Hematopoietic multipotent progenitor cell treated with erythropoietin and hydrocortisone succinate and interleukin-3 and kit ligand, for 6 days (in vitro differentiated cells): ENCODE measurements at regions not wholly inside any gene's neighbourhood (a gene's known extent, or its start where the extent isn't known, plus 50 kb on each side); places are given as distances from the start of the nearest gene placed in this dataset.

Experiments used
- DNase-seq: peaks from one replicate; pipeline ENCODE4 v3.0.0-alpha.2; 2015

GRCh38 chr2:6554466-6554865, 311.2 kb downstream of the CMPK2 start:
- DNase-seq, result no peak

DNA sequence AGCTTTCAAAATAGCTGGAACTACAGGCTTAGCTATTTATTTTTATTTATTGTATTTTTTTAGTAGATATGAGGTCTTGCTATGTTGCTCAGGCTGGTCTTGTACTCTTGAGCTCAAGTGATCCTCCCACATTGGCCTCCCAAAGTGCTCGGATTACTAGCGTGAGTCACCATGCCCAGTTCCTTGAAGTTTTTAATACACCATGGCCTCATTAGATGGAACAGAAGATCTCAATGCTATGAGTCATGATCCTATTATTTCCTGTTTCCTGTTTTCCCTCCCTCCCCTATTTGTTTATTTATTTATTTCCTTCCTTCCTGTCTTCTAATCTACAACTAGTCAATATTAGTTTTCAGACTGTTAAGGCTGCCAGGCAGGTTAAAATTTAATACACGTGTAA, 309.0 kb downstream of the CMPK2 start:
- no peak for DNase-seq

DNA sequence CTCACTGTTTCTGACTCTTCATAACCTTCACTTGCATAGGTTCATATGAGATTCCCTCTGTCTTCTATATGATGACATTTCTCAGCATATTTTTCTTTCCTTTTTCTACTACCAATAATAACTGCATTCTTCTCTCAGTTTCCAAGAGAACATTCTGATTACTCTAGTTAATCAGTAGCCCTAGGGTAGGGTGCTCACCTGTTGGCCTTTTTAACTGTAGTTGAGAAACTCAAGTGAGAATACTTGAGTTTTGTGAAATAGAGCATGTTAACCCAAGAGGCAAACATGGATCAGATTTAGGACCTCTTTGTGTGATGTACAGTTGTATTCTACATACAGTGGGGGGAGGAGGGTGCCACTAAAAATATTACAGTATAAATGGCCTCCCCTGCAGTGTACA, 308.0 kb downstream of the CMPK2 start:
- no peak for DNase-seq

GRCh38 chr2:6562771-6563170, 302.9 kb downstream of the CMPK2 start:
- DNase-seq, result no peak

- no peak for DNase-seq
These were observed 301.4 kb downstream of the CMPK2 start for GRCh38 chr2:6564326-6564725.

DNA sequence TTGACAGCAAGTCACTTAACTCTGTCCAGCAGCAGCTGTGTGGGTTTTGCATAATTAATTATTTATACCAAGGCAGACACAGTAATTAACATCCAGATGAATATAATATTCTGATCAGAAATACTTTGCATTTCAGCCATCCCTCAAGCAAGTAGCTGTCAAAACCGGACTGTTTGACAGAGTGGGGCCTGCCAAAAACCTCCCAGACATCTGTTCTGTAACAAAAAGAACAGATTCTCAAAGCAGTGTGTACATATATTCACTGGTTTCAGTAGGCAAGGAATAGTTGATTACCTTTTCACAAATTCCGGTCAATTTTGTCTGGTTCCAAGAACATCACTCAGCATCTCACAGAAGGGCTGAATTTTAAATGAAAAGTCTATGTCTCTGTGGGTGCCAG, 291.6 kb downstream of the CMPK2 start:
- DNase-seq, result no peak

- no peak for DNase-seq
These were observed 289.4 kb downstream of the CMPK2 start for GRCh38 chr2:6576302-6576701.

- no peak for DNase-seq
These were observed 287.7 kb downstream of the CMPK2 start for GRCh38 chr2:6577960-6578359.

- no peak for DNase-seq
These were observed 287.3 kb downstream of the CMPK2 start for GRCh38 chr2:6578416-6578815.

DNA sequence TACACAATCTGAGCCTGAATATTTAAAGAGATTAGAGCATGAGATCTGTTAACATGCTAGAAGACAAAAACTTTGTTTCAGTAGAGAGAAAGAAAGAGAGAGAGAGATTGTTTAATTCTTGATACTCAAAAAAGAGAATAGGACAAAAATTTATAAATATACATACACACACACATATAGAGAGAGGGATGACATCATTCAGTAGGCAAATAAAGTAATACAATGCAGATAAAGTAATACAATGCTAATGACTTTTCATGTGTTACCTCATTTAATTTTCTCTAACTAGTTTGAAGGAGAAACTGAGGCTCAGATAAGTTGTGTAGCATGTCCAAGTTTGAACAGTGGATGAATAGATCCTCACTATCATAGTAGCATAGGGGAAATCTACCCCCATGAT, 286.4 kb downstream of the CMPK2 start:
- no peak for DNase-seq

GRCh38 chr2:6580982-6581381, 284.7 kb downstream of the CMPK2 start:
- no peak for DNase-seq

DNA sequence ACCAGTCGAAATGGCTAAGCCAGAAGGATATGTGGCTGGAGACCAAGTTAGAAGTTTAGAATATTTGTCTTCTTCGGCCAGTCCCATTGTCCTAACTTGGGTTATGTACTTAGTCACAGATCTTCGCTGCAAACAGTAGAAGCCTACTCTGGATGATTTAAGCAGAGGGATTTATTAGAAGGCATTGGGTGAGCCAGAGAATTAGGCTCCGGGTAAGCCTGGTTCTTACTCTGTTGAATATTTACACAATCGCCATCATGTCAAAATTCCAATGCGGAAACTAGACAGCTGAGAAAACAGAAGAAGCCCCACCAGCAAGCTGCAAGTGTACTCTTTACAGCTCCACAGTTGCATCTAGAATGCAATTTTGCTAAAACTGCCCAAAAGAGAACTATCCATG, 276.6 kb downstream of the CMPK2 start:
- DNase-seq, result no peak

- DNase-seq, result no peak
These were observed 275.3 kb downstream of the CMPK2 start for GRCh38 chr2:6590442-6590841.

DNA sequence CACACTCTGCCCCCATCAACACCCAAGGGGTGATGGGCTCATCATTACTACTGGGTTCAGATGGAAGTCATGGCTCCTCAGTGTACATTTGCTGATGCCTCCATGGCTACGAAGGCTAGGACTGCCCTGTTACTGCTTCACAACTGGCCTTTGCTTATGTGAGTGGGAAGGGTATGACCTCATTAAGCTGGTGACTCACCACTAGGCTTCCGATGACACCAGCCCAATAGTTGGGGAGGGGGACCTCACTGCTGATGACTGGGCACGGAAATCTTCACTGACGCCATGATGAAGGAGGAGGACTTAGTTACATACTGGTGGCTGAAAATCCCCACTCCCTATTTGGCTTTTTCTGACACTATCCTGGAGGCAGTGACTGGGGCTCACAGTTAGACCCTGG, 263.2 kb downstream of the CMPK2 start:
- DNase-seq, result no peak

DNA sequence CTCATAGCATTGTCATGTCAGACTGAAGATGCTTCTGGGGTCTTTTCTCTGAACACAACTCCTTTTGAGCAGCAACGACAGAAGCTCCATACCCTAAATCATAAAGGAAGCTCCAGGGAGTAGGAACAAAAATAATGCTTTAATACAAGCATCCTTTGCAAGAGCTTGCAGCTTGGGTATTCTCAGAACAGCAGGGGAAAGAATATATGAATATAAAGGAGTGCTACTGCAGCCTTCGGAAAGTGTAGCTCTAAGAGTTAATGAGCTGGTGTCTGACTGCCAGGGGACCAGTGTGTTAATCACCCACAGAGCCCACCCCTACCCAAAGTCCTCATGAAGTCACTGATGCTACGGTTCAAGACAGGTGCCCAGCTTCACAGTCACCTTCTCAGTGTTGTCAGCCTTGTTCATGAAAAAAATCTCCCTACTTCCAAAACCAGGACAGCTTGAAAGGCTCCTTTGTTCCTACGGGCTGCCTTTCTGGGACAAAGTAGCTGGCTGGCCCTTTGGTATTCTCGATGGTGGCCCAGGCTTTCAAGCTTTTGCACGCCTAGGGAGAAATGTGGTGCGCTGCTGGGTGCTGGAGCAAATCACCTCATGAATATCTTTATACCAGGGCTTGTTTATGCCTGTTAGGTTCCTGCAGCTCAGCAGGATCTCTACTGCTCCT, 259.7 kb downstream of the CMPK2 start:
- DNase-seq, result no peak

GRCh38 chr2:6617794-6618193, 247.9 kb downstream of the CMPK2 start:
- no peak for DNase-seq

DNA sequence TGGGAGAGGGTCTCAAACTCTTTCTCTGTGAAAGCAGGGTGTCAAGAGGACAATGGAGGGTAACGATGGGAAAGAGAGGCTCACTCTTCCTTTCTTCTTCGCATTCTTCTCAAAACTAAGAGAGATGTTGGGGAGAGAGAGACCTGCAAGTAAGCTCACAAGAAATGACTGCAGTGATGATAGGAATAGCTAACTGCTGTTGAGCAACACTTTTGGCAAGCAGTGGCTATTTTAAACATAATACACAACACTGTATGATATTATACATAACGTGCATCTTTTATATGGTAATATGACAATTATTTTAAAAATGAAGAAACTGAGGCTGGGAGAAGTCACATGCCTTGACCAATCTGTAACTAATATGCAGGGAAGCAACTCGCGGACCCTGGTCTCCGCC, 247.5 kb downstream of the CMPK2 start:
- DNase-seq, result no peak

DNA sequence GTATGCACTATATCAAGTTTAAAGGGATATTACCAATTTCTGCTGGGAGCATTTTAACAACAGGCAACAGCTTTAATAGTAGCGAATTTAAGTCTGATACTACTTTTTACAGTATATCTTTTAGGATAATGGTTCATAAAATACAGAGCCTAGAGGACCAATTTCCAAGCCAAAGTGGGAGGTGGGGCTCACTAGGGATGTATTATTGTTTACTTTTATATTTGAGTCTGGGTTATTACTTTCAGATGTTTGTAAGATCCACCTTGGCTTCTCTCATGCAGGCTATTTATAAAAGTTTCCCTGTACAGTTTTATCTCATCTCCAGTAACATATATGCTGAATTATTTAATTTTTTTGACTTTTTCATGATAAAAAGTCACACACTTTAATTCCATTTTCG, 242.0 kb downstream of the CMPK2 start:
- DNase-seq, result no peak

GRCh38 chr2:6626401-6627012, 239.2 kb downstream of the CMPK2 start:
- DNase-seq, result no peak

DNA sequence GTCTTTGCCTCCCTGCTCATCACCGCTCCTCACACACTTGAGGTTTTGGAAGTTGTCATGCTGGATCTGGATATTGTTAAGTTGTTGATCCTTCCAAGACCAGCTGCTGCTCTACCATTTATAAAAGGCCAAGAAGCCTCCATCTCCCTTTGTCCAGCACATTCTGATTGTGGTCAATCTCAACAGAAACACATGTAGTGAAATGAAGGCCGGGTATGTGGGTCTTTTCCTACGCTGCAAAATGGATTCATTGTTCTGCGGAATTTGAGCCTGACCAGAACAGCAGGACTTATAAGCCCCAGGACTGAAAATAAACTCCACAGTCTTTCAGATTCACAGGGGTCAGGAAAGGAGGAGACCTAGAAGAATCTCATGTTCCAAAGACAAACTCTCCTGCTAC, 238.4 kb downstream of the CMPK2 start:
- DNase-seq, result no peak

GRCh38 chr2:6630209-6630608, 235.5 kb downstream of the CMPK2 start:
- no peak for DNase-seq

- no peak for DNase-seq
These were observed 230.4 kb downstream of the CMPK2 start for GRCh38 chr2:6635296-6635695.

GRCh38 chr2:6637330-6637729, 228.4 kb downstream of the CMPK2 start:
- DNase-seq, result no peak

GRCh38 chr2:6639929-6640620, 225.6 kb downstream of the CMPK2 start:
- DNase-seq, result no peak

DNA sequence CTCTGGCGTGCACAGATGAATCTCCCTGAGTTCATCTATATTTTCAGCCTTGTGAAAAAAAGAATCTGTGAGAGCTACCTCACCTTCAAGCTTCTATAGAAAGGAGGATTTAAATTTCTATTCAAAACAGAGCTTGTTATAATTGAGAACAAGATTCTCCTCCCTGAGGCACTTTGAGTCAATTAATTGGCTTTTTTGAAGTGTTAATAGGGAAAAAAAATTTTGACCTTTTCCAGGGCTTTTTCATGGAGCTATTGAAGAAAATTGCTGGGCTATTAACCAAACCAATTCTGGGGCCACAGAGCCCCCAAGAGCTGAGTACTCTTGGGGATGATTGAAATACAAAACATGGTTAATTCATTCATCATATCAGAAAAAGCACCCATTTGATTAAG, 225.1 kb downstream of the CMPK2 start:
- DNase-seq, result no peak
